Osteocyte (in vitro differentiated cells): ENCODE measurements at regions not wholly inside any gene's neighbourhood (a gene's known extent, or its start where the extent isn't known, plus 50 kb on each side); places are given as distances from the start of the nearest gene placed in this dataset.

Experiments used
- DNase-seq: peaks from one replicate; pipeline ENCODE4 v3.0.0; 2021; ENCODE audit warnings: mixed read lengths; ENCODE audit not compliant: unreplicated experiment; ENCODE audit errors: extremely low spot score
- H3K27ac Mint-ChIP-seq: one replicate; pipeline ENCODE4 v1.8.0; 2021; ENCODE audit warnings: mild to moderate bottlenecking, mixed read lengths; ENCODE audit not compliant: unreplicated experiment
- H3K27me3 Mint-ChIP-seq: one replicate; pipeline ENCODE4 v1.8.0; 2021; ENCODE audit warnings: mixed read lengths; ENCODE audit not compliant: unreplicated experiment
- H3K36me3 Mint-ChIP-seq: one replicate; pipeline ENCODE4 v1.8.0; 2021; ENCODE audit warnings: mixed read lengths; ENCODE audit not compliant: unreplicated experiment
- H3K4me1 Mint-ChIP-seq: one replicate; pipeline ENCODE4 v1.8.0; 2021; ENCODE audit warnings: mixed read lengths; ENCODE audit not compliant: unreplicated experiment
- H3K4me3 Mint-ChIP-seq: one replicate; pipeline ENCODE4 v1.8.0; 2021; ENCODE audit warnings: mild to moderate bottlenecking, moderate library complexity, mixed read lengths; ENCODE audit not compliant: unreplicated experiment
- H3K9me3 Mint-ChIP-seq: one replicate; pipeline ENCODE4 v1.8.0; 2021; ENCODE audit warnings: mixed read lengths; ENCODE audit not compliant: unreplicated experiment
- TF ChIP-seq, protein P1 (sequence below): fragments of 200-600 bp; sonication (generic); IDR thresholded peaks from 2 replicates; pipeline ENCODE4 v1.5.0; 2021; ENCODE audit warnings: antibody characterized with exemption, mild to moderate bottlenecking, moderate library complexity

DNA sequence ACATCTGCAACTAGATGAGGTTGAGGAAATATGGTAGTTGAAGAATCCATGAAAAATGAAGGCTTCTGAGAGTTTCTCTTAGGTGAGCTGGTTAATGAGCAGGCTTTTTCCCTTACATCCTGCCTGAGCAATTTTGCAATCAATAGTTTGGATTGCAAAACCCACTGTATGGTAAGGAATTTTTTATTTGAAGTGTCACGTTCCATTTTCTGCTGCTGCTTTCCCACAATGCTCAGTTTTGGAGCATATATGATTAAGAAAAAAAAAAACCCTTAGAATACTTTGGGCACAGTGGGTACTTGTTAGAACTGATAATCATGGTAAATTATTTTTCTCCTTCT lies 144.2 kb downstream of the PCSK1 start:
- DNase-seq = no peak
- H3K27ac Mint-ChIP-seq = no peak overlapping the region
- H3K4me1 Mint-ChIP-seq = peaks cover 34% of the 10 kb centered on the region
- no peaks in the 10 kb centered on the region for H3K9me3 Mint-ChIP-seq
- H3K4me3 Mint-ChIP-seq = no peak overlapping the region
- no peaks in the 10 kb centered on the region for H3K27me3 Mint-ChIP-seq
- peaks cover 2% of the 10 kb centered on the region for H3K36me3 Mint-ChIP-seq
- TF ChIP-seq, protein P1, sequence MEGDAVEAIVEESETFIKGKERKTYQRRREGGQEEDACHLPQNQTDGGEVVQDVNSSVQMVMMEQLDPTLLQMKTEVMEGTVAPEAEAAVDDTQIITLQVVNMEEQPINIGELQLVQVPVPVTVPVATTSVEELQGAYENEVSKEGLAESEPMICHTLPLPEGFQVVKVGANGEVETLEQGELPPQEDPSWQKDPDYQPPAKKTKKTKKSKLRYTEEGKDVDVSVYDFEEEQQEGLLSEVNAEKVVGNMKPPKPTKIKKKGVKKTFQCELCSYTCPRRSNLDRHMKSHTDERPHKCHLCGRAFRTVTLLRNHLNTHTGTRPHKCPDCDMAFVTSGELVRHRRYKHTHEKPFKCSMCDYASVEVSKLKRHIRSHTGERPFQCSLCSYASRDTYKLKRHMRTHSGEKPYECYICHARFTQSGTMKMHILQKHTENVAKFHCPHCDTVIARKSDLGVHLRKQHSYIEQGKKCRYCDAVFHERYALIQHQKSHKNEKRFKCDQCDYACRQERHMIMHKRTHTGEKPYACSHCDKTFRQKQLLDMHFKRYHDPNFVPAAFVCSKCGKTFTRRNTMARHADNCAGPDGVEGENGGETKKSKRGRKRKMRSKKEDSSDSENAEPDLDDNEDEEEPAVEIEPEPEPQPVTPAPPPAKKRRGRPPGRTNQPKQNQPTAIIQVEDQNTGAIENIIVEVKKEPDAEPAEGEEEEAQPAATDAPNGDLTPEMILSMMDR = no peak

DNA sequence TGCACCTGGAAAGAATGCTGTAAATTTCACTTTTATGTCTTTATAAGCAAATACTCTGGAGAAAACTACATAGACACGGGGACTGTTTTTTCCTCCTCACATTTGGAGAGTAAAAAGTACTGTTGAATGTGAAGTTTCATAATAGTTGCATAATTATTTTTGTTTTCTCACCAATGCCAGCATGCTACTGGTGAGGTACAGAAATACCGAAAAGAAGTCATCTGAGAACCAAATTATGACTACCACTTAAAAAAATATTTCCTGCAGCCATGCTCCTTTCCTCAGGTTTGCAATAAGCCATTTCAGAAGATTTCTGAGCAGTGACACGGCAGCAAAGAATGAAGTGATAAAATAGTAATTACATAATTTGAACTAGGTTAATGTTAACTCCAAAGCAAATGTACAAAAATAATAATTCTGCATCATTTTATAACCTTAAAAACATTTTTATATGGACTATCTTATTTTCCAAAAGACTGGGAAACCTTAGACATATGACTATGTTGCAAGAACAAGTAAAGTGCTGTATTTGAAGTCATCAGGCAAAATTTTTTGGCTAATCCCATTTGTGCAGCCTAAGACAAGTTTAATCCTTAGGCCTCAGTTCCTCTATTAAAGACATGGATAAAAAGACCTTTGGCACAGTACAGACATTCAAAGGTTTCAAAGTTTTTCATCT lies 144.7 kb downstream of the PCSK1 start:
- Mint-ChIP-seq H3K9me3 (no peaks in the 10 kb centered on the region), H3K27me3 (no peaks in the 10 kb centered on the region), H3K4me1 (peaks cover 30% of the 10 kb centered on the region), H3K27ac (no peak overlapping the region), H3K4me3 (no peak overlapping the region), H3K36me3 (peaks cover 2% of the 10 kb centered on the region)
- DNase-seq = no peak
- TF ChIP-seq, protein P1 = no peak

DNA sequence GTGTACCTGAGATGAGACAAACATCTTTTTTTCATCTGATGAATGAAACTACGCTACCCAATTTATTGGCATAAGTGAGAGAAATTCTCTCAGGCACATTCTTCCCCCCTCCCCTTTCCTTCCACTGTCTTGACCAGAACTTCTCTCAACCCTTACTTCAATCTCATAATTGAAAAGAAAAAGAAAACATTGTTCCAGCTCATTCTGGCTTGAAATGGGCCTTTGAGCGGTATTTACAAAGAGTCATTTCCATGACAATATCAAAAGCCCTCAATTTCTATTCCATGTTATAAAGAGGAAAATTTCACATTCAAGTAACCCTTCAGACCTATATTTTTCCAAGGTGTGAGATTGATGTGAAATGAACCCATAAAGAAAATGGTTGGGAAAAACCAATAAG lies 145.9 kb downstream of the PCSK1 start:
- no peak overlapping the region for H3K4me3 Mint-ChIP-seq
- no peaks in the 10 kb centered on the region for H3K9me3 Mint-ChIP-seq
- H3K27ac Mint-ChIP-seq = no peak overlapping the region
- peaks cover 23% of the 10 kb centered on the region for H3K4me1 Mint-ChIP-seq
- DNase-seq = no peak
- no peaks in the 10 kb centered on the region for H3K27me3 Mint-ChIP-seq
- TF ChIP-seq, protein P1 = no peak
- peaks cover 2% of the 10 kb centered on the region for H3K36me3 Mint-ChIP-seq

DNA sequence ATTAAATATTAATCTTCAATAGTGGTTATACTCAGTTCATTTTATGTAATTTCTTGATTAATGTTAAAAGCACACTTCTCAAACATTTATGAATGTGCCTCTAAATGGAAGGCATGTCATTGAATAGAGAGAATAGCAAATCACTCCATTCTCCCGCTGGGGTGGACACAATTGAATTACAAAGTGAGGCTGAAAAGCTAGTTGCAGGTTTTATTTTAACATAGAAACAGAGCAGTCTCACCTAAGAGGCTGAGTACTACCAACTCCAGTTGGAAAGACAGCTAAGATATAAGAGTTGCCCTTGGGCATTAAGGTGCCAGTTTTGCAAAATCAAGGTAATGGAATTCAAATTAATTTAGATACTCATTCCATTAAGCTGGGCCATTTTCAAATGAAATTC lies 147.2 kb downstream of the PCSK1 start:
- Mint-ChIP-seq H3K27ac (no peak overlapping the region), H3K4me3 (no peak overlapping the region), H3K36me3 (no peaks in the 10 kb centered on the region), H3K27me3 (no peaks in the 10 kb centered on the region), H3K9me3 (no peaks in the 10 kb centered on the region), H3K4me1 (peaks cover 32% of the 10 kb centered on the region)
- no peak for DNase-seq
- TF ChIP-seq, protein P1 = no peak

DNA sequence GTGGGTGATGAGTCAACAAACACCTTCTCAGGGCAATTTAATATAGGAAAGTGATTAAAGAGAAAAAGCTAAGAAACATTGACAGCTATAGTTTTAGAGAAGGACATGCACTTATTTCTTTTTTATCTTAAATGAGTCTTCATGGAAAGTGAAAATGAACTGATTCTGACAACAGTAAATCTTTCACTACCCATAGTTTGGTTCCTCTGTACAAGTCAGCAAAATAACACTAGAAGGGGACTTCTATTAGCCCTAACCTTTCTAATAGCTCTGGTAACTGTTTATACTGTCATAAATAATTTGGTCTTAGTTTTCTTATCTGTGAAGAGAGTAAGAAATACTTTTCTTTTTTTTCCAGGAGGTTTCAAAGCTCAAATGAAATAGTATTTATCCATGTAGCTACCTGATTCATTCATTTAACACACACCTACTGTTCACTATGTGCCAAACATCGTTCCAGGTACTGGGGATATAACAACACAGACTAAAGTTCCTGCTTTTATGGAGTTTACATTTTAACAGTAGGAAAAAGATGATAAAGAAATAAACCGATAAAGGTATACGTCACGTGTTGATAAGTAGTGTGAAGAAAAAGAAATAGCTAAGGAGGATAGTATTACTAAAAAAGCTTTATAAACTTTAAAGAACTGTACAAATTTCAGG lies 148.2 kb downstream of the PCSK1 start:
- TF ChIP-seq, protein P1 = no peak
- H3K9me3 Mint-ChIP-seq = no peaks in the 10 kb centered on the region
- H3K27me3 Mint-ChIP-seq = no peaks in the 10 kb centered on the region
- no peak overlapping the region for H3K27ac Mint-ChIP-seq
- peaks cover 39% of the 10 kb centered on the region for H3K4me1 Mint-ChIP-seq
- no peak overlapping the region for H3K4me3 Mint-ChIP-seq
- DNase-seq = no peak
- H3K36me3 Mint-ChIP-seq = no peaks in the 10 kb centered on the region
